Type B pancreatic cell (in vitro differentiated cells): ENCODE measurements at regions not wholly inside any gene's neighbourhood (a gene's known extent, or its start where the extent isn't known, plus 50 kb on each side); places are given as distances from the start of the nearest gene placed in this dataset.

ENCODE experiments used
- DNase-seq: peaks from one replicate; pipeline ENCODE4 v3.0.0; 2021; ENCODE audit warnings: mixed read lengths; ENCODE audit not compliant: unreplicated experiment; ENCODE audit errors: extremely low spot score
- H3K27ac Mint-ChIP-seq: 2 replicates; pipeline ENCODE4 v1.8.0; 2021; ENCODE audit warnings: mild to moderate bottlenecking, mixed read lengths
- H3K27me3 Mint-ChIP-seq: 2 replicates; pipeline ENCODE4 v1.8.0; 2021; ENCODE audit warnings: mixed read lengths
- H3K36me3 Mint-ChIP-seq: 2 replicates; pipeline ENCODE4 v1.8.0; 2021; ENCODE audit warnings: mixed read lengths
- H3K4me1 Mint-ChIP-seq: one replicate; pipeline ENCODE4 v1.8.0; 2021; ENCODE audit warnings: mixed read lengths; ENCODE audit not compliant: unreplicated experiment
- H3K4me3 Mint-ChIP-seq: 2 replicates; pipeline ENCODE4 v1.8.0; 2021; ENCODE audit warnings: mild to moderate bottlenecking, mixed read lengths
- H3K9me3 Mint-ChIP-seq: 2 replicates; pipeline ENCODE4 v1.8.0; 2021; ENCODE audit warnings: mixed read lengths
- CTCF ChIP-seq: fragments of 200-600 bp; sonication (generic); conservative IDR thresholded peaks from 2 replicates; pipeline ENCODE4 v1.5.0; 2021; ENCODE audit warnings: antibody characterized with exemption, mild to moderate bottlenecking

DNA sequence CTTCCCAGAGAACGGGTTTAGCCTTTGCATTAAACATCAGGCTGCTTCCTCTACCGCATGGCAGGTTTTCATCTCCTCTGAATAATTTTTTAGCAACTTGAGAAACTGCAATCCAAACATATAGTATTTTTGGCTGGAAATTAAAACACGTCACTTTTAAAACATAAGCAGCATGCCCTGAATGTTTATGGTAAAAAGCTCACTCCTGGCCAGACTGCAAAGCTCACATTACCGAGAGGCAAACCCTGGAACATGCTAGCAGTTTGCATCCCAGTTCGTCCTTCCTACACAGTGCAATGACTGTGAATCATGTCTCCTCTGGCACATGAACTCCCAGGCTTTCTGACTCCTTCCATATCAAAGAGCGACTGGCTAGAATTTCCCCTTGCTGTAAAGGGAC, 312.3 kb downstream of the RRAGC start:
- Mint-ChIP-seq H3K4me1 (no peaks in the 10 kb centered on the region), H3K4me3 (no peak overlapping the region), H3K27me3 (peaks cover 43% of the 10 kb centered on the region), H3K27ac (no peak overlapping the region), H3K9me3 (no peaks in the 10 kb centered on the region), H3K36me3 (no peaks in the 10 kb centered on the region)
- no peak for DNase-seq
- no peak for TF ChIP-seq CTCF

GRCh38 chr1:38546636-38547035, 312.9 kb downstream of the RRAGC start:
- Mint-ChIP-seq H3K27me3 (peaks cover 39% of the 10 kb centered on the region), H3K4me3 (no peak overlapping the region), H3K4me1 (no peaks in the 10 kb centered on the region), H3K36me3 (no peaks in the 10 kb centered on the region), H3K9me3 (no peaks in the 10 kb centered on the region), H3K27ac (no peak overlapping the region)
- TF ChIP-seq CTCF = no peak
- DNase-seq = no peak

DNA sequence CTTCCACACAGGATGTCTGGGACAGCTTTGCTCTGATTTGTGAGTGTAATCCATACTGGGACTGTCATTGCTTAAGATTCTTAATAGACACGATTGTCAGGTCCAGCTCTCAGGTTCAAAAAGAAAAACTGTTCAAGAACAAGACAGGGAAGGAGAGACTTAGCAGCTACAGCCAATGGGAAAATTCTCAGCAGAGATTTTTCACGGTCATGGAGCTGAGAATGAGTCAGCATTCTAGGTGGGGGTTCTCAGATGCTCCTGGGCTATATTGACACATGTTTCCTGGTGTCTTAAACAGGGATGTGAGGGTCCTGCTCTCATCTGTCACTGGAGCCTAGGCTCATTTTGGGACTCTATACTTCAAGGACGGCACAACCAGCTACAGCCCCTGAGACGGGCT, 318.3 kb downstream of the RRAGC start:
- DNase-seq = no peak
- Mint-ChIP-seq H3K27me3 (peaks cover 22% of the 10 kb centered on the region), H3K27ac (no peak overlapping the region), H3K4me3 (no peak overlapping the region), H3K4me1 (peaks cover 5% of the 10 kb centered on the region), H3K9me3 (no peaks in the 10 kb centered on the region), H3K36me3 (no peaks in the 10 kb centered on the region)
- no peak for TF ChIP-seq CTCF

GRCh38 chr1:38539931-38540330, 319.6 kb downstream of the RRAGC start:
- H3K4me1 Mint-ChIP-seq = peaks cover 5% of the 10 kb centered on the region
- no peaks in the 10 kb centered on the region for H3K9me3 Mint-ChIP-seq
- no peak for DNase-seq
- H3K4me3 Mint-ChIP-seq = no peak overlapping the region
- no peak overlapping the region for H3K27ac Mint-ChIP-seq
- H3K36me3 Mint-ChIP-seq = no peaks in the 10 kb centered on the region
- no peak for TF ChIP-seq CTCF
- H3K27me3 Mint-ChIP-seq = peaks cover 20% of the 10 kb centered on the region

- TF ChIP-seq CTCF = no peak
- Mint-ChIP-seq H3K36me3 (no peaks in the 10 kb centered on the region), H3K9me3 (no peaks in the 10 kb centered on the region), H3K4me3 (no peak overlapping the region), H3K27me3 (peaks cover 20% of the 10 kb centered on the region), H3K27ac (no peak overlapping the region), H3K4me1 (peaks cover 10% of the 10 kb centered on the region)
- DNase-seq = no peak
Observed at GRCh38 chr1:38538834-38539233, 320.7 kb downstream of the RRAGC start.

GRCh38 chr1:38536089-38536488, 323.5 kb downstream of the RRAGC start:
- Mint-ChIP-seq H3K9me3 (no peaks in the 10 kb centered on the region), H3K4me3 (no peak overlapping the region), H3K4me1 (peaks cover 10% of the 10 kb centered on the region), H3K36me3 (no peaks in the 10 kb centered on the region), H3K27me3 (peaks cover 12% of the 10 kb centered on the region), H3K27ac (no peak overlapping the region)
- no peak for TF ChIP-seq CTCF
- DNase-seq = no peak
